ENCODE measurements at regions not wholly inside any gene's neighbourhood (a gene's known extent, or its start where the extent isn't known, plus 50 kb on each side); places are given as distances from the start of the nearest gene placed in this dataset.

- TF ChIP-seq POLR2A (IDR thresholded peaks at IDR 0.05): no peak
- TF ChIP-seq CTCF (IDR thresholded peaks at IDR 0.05): no peak
Measured at GRCh38 chr6:82511546-82511945, 147.9 kb downstream of the TPBG start.

Measured in breast epithelium (tissue), 3 donors.